Panc1 (cell line): ENCODE measurements at regions not wholly inside any gene's neighbourhood (a gene's known extent, or its start where the extent isn't known, plus 50 kb on each side); places are given as distances from the start of the nearest gene placed in this dataset.

Experiments
- ATAC-seq: fragments of 200-7000 bp; cut with Tn5 transposase; 2 replicates; pipeline ENCODE4 v1.9.1; 2020; ENCODE audit warnings: mild to moderate bottlenecking, moderate library complexity
- BruUV-seq: library from RNA; stranded (reverse); fragments of 400-500 nt; replicated peaks from 2 replicates; lab custom pipeline; 2021; lab: Mats Ljungman, UMichigan
- CTCF ChIA-PET: fragments of 300-600 bp; sonication (Branson Sonifier 250); formaldehyde crosslinking; loops from one replicate; lab custom pipeline; 2022; ENCODE audit warnings: antibody characterized with exemption; lab: Charles Lee
- POLR2A ChIA-PET: fragments of 300-600 bp; sonication (Branson Sonifier 250); formaldehyde crosslinking; loops from one replicate; lab custom pipeline; 2022; ENCODE audit warnings: antibody characterized with exemption; lab: Charles Lee
- DNase-seq: peaks from one replicate; pipeline ENCODE4 v3.0.0-alpha.2; 2010; ENCODE audit warnings: low read depth, low spot score
- H3K27ac ChIP-seq: 2 replicates; pipeline ENCODE4 v1.5.1; 2011; ENCODE audit warnings: mild to moderate bottlenecking, low read length, inconsistent platforms
- H3K27me3 ChIP-seq: fragments of 200-500 bp; sonication (Bioruptor generic); 2 replicates; pipeline ENCODE4 v1.6.0; 2014; ENCODE audit warnings: low read length, inconsistent platforms; ENCODE audit not compliant: control insufficient read depth, insufficient read depth
- H3K36me3 ChIP-seq: fragments of 200-500 bp; sonication (Bioruptor generic); 2 replicates; pipeline ENCODE4 v1.5.1; 2014; ENCODE audit warnings: inconsistent platforms, mild to moderate bottlenecking, low read length, moderate library complexity; ENCODE audit not compliant: control insufficient read depth, insufficient read depth
- H3K4me1 ChIP-seq: 2 replicates; pipeline ENCODE4 v1.5.1; 2011; ENCODE audit warnings: inconsistent platforms, mild to moderate bottlenecking, low read length, moderate library complexity; ENCODE audit not compliant: control insufficient read depth, insufficient read depth
- H3K4me3 ChIP-seq, 2 experiments: 2 replicates each; pipeline ENCODE4 v1.5.1; 2011 to 2012; ENCODE audit warnings: low read depth in 2 of 2, low read length in 2 of 2, mild to moderate bottlenecking in 2 of 2, inconsistent platforms in 1 of 2, moderate library complexity in 1 of 2
- H3K9me3 ChIP-seq: fragments of 200-500 bp; sonication (Bioruptor generic); 2 replicates; pipeline ENCODE4 v1.5.1; 2014; ENCODE audit warnings: low read depth, mild to moderate bottlenecking, inconsistent platforms, low read length, moderate library complexity; ENCODE audit not compliant: control insufficient read depth, insufficient read depth
- CTCF ChIP-seq: fragments of 450-650 bp; IDR thresholded peaks from 2 replicates; pipeline ENCODE4 v1.5.1; 2017; ENCODE audit warnings: mild to moderate bottlenecking
- POLR2AphosphoS5 ChIP-seq: IDR thresholded peaks from 2 replicates; pipeline ENCODE4 v1.6.1; 2012; ENCODE audit warnings: mild to moderate bottlenecking, low read depth, low read length, moderate library complexity
- REST ChIP-seq, 2 experiments: IDR thresholded peaks; 2 replicates each; pipeline ENCODE4 v1.6.1; 2011 to 2012; ENCODE audit warnings: low read depth in 2 of 2, control low read depth in 1 of 2, low read length in 1 of 2, mild to moderate bottlenecking in 1 of 2, moderate library complexity in 1 of 2; ENCODE audit not compliant: insufficient read depth in 1 of 2
- SIN3A ChIP-seq: IDR thresholded peaks from 2 replicates; pipeline ENCODE4 v1.6.1; 2012; ENCODE audit warnings: low read depth, mild to moderate bottlenecking, low read length, moderate library complexity, borderline replicate concordance; ENCODE audit not compliant: insufficient read depth
- TCF7L2 ChIP-seq: IDR thresholded peaks from 2 replicates; pipeline ENCODE4 v1.6.1; 2011; ENCODE audit warnings: mild to moderate bottlenecking, low read depth, low read length, inconsistent platforms
- in situ Hi-C: cut with HindIII; loops from 2 replicates; pipeline ENCODE4 v1.10.0; 2016; ENCODE audit warnings: low sequenced_read_pairs, low pct_unique_long_range_greater_than_20kb
- intact Hi-C: fragments of 100-400 bp; cut with micrococcal nuclease; formaldehyde crosslinking; loops from one replicate; pipeline ENCODE4 v1.10.0; 2022; ENCODE audit not compliant: unreplicated experiment

GRCh38 chr6:133185731-133186130 is 55.4 kb upstream of the EYA4 start:
- POLR2A ChIA-PET: no interaction called here
- Histone ChIP-seq H3K27me3 (no peaks in the 10 kb centered on the region), H3K4me3 (no peak overlapping the region), H3K36me3 (no peaks in the 10 kb centered on the region), H3K4me1 (no peaks in the 10 kb centered on the region), H3K9me3 (no peaks in the 10 kb centered on the region), H3K27ac (no peak overlapping the region)
- in situ Hi-C loops (no loop called here), intact Hi-C loops (loop anchor here (2.0 kb wide), 2 partner anchors 327 to 367 kb away; no protein-coding TSS in a partner anchor)
- no peak for DNase-seq
- no peak for ATAC-seq
- CTCF ChIA-PET: no interaction called here
- no TSS peak for BruUV-seq
- TF ChIP-seq TCF7L2 (no peak), CTCF (no peak)

GRCh38 chr6:133187114-133187513 is 54.0 kb upstream of the EYA4 start:
- in situ Hi-C loops (no loop called here), intact Hi-C loops (no loop called here)
- H3K27me3 ChIP-seq: no peaks in the 10 kb centered on the region
- ATAC-seq (no peak), DNase-seq (no peak)
- H3K9me3 ChIP-seq: no peaks in the 10 kb centered on the region
- TF ChIP-seq SIN3A: no peak
- no peak for TF ChIP-seq CTCF
- no peak for TF ChIP-seq REST (IDR thresholded peaks at IDR 0.05; ENCODE audit: insufficient read depth in 1 of 2, low read depth in 2 of 2, low read length in 1 of 2)
- no peak for TF ChIP-seq TCF7L2
- no peak for TF ChIP-seq POLR2AphosphoS5
- CTCF ChIA-PET: no interaction called here
- H3K36me3 ChIP-seq: no peaks in the 10 kb centered on the region
- POLR2A ChIA-PET: no interaction called here
- no peaks in the 10 kb centered on the region for H3K4me1 ChIP-seq
- no TSS peak for BruUV-seq
- H3K27ac ChIP-seq: no peak overlapping the region
- no peak overlapping the region for H3K4me3 ChIP-seq
